Kidney epithelial cell (primary cell): ENCODE measurements at regions not wholly inside any gene's neighbourhood (a gene's known extent, or its start where the extent isn't known, plus 50 kb on each side); places are given as distances from the start of the nearest gene placed in this dataset.

ENCODE experiments used
- DNase-seq: peaks from one replicate; pipeline ENCODE4 v3.0.0-alpha.2; 2010; ENCODE audit warnings: low read depth
- H3K27me3 ChIP-seq: 2 replicates; pipeline ENCODE4 v1.6.0; 2011; ENCODE audit warnings: low read length; ENCODE audit not compliant: control insufficient read depth, insufficient read depth
- H3K36me3 ChIP-seq: 2 replicates; pipeline ENCODE4 v1.5.1; 2011; ENCODE audit warnings: low read length; ENCODE audit not compliant: control insufficient read depth, insufficient read depth
- H3K4me3 ChIP-seq: 2 replicates; pipeline ENCODE4 v1.5.1; 2011; ENCODE audit warnings: low read depth, mild to moderate bottlenecking, control low read depth, low read length
- CTCF ChIP-seq: IDR thresholded peaks from 2 replicates; pipeline ENCODE4 v1.5.1; 2011; ENCODE audit warnings: mild to moderate bottlenecking, moderate library complexity, low read length, control low read depth, inconsistent platforms; ENCODE audit not compliant: insufficient read depth, poor library complexity, severe bottlenecking

- H3K36me3 ChIP-seq, result no peaks in the 10 kb centered on the region
- DNase-seq, result no peak
- H3K27me3 ChIP-seq, result peaks cover 7% of the 10 kb centered on the region
- H3K4me3 ChIP-seq, result no peak overlapping the region
- no peak for TF ChIP-seq CTCF
Observed at GRCh38 chr20:60115451-60115850, 157.2 kb downstream of the CDH26 start.

- H3K36me3 ChIP-seq, result no peaks in the 10 kb centered on the region
- H3K4me3 ChIP-seq, result no peak overlapping the region
- no peak for DNase-seq
- no peak for TF ChIP-seq CTCF
- peaks cover 7% of the 10 kb centered on the region for H3K27me3 ChIP-seq
Observed at GRCh38 chr20:60116128-60116909, 158.1 kb downstream of the CDH26 start.

GRCh38 chr20:60117065-60117464, 158.8 kb downstream of the CDH26 start:
- no peak for DNase-seq
- H3K36me3 ChIP-seq, result no peaks in the 10 kb centered on the region
- H3K27me3 ChIP-seq, result peaks cover 9% of the 10 kb centered on the region
- no peak for TF ChIP-seq CTCF
- no peak overlapping the region for H3K4me3 ChIP-seq

GRCh38 chr20:60121903-60122302, 163.7 kb downstream of the CDH26 start:
- TF ChIP-seq CTCF, result no peak
- H3K4me3 ChIP-seq, result no peak overlapping the region
- no peak for DNase-seq
- H3K36me3 ChIP-seq, result no peaks in the 10 kb centered on the region
- H3K27me3 ChIP-seq, result peaks cover 9% of the 10 kb centered on the region

- Histone ChIP-seq H3K4me3 (no peak overlapping the region), H3K27me3 (peaks cover 9% of the 10 kb centered on the region), H3K36me3 (no peaks in the 10 kb centered on the region)
- no peak for DNase-seq
- no peak for TF ChIP-seq CTCF
Observed at GRCh38 chr20:60122671-60123070, 164.4 kb downstream of the CDH26 start.

- Histone ChIP-seq H3K36me3 (no peaks in the 10 kb centered on the region), H3K27me3 (peaks cover 7% of the 10 kb centered on the region), H3K4me3 (no peak overlapping the region)
- DNase-seq, result no peak
- TF ChIP-seq CTCF, result no peak
Observed at GRCh38 chr20:60123096-60123495, 164.9 kb downstream of the CDH26 start.
